ENCODE measurements at regions not wholly inside any gene's neighbourhood (a gene's known extent, or its start where the extent isn't known, plus 50 kb on each side); places are given as distances from the start of the nearest gene placed in this dataset.

- TF ChIP-seq CTCF (IDR thresholded peaks at IDR 0.05; ENCODE audit: partially characterized antibody, unreplicated experiment) = no peak
- Mint-ChIP-seq H3K27me3 (ENCODE audit: unreplicated experiment) (peaks cover 4% of the 10 kb centered on the region), H3K4me1 (ENCODE audit: low read depth, unreplicated experiment) (peaks cover 5% of the 10 kb centered on the region), H3K36me3 (ENCODE audit: unreplicated experiment) (peaks cover 16% of the 10 kb centered on the region), H3K4me3 (ENCODE audit: unreplicated experiment) (no peak overlapping the region), H3K27ac (ENCODE audit: unreplicated experiment) (no peak overlapping the region), H3K9me3 (ENCODE audit: unreplicated experiment) (peaks cover 10% of the 10 kb centered on the region)
- DNase-seq = no peak
Observed at GRCh38 chr16:8286348-8286747, 304.0 kb downstream of the TMEM114 start.

DNA sequence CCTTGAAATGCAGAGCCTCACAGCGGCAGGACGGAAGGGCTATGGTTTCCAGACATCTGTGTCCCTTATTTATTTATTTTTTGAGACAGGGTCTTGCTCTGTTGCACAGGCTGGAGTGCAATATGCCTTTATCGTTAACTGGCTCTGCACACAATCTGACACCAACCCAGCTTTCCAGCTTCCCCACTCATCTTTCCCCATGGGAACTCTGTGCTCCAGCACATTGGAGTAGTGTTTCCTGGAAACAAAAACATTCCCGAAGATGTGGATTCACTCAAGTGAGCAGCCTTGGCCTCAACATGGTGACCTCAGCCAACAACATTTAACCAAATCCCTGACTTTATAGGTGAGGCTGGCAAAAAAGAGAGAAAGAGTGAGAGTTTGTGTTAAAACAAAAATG, 307.1 kb downstream of the TMEM114 start:
- no peak for DNase-seq
- Mint-ChIP-seq H3K9me3 (ENCODE audit: unreplicated experiment) (peaks cover 8% of the 10 kb centered on the region), H3K4me1 (ENCODE audit: low read depth, unreplicated experiment) (peaks cover 5% of the 10 kb centered on the region), H3K27ac (ENCODE audit: unreplicated experiment) (no peak overlapping the region), H3K4me3 (ENCODE audit: unreplicated experiment) (no peak overlapping the region), H3K36me3 (ENCODE audit: unreplicated experiment) (peaks cover 16% of the 10 kb centered on the region), H3K27me3 (ENCODE audit: unreplicated experiment) (peaks cover 4% of the 10 kb centered on the region)
- no peak for TF ChIP-seq CTCF (IDR thresholded peaks at IDR 0.05; ENCODE audit: partially characterized antibody, unreplicated experiment)

DNA sequence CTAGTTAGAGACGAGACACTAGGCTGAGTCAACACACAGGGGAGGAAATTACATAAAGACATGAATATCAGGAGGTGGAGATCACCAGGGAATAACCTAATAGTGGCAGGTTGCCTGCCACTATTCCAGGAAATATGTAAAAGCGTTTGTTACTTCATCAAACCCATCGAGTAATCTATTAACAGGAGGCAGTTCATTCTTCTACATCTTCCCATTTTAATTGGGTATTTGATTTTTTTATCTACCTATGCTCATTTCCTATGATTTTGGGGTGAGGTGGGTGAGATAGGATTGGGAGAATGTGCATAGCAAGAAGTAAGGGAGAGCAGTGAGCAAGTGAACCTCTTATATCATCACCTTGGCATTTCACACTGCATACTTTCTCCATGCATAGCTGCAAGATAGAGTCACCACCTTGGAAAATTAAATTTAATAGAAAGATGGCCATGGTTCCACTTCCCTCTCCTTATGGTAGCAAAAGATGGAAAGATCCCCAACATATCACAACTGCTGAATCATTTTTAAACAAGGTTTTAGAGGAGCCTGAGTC, 312.2 kb downstream of the TMEM114 start:
- peaks cover 3% of the 10 kb centered on the region for H3K4me1 Mint-ChIP-seq (ENCODE audit: low read depth, unreplicated experiment)
- peaks cover 3% of the 10 kb centered on the region for H3K9me3 Mint-ChIP-seq (ENCODE audit: unreplicated experiment)
- H3K36me3 Mint-ChIP-seq (ENCODE audit: unreplicated experiment) = peaks cover 4% of the 10 kb centered on the region
- no peak overlapping the region for H3K27ac Mint-ChIP-seq (ENCODE audit: unreplicated experiment)
- no peak for DNase-seq
- TF ChIP-seq CTCF (IDR thresholded peaks at IDR 0.05; ENCODE audit: partially characterized antibody, unreplicated experiment) = no peak
- H3K27me3 Mint-ChIP-seq (ENCODE audit: unreplicated experiment) = peaks cover 2% of the 10 kb centered on the region
- H3K4me3 Mint-ChIP-seq (ENCODE audit: unreplicated experiment) = no peak overlapping the region

- peaks cover 4% of the 10 kb centered on the region for H3K36me3 Mint-ChIP-seq (ENCODE audit: unreplicated experiment)
- no peak for DNase-seq
- no peak overlapping the region for H3K27ac Mint-ChIP-seq (ENCODE audit: unreplicated experiment)
- H3K4me3 Mint-ChIP-seq (ENCODE audit: unreplicated experiment) = no peak overlapping the region
- peaks cover 6% of the 10 kb centered on the region for H3K9me3 Mint-ChIP-seq (ENCODE audit: unreplicated experiment)
- no peak for TF ChIP-seq CTCF (IDR thresholded peaks at IDR 0.05; ENCODE audit: partially characterized antibody, unreplicated experiment)
- H3K27me3 Mint-ChIP-seq (ENCODE audit: unreplicated experiment) = peaks cover 2% of the 10 kb centered on the region
- no peaks in the 10 kb centered on the region for H3K4me1 Mint-ChIP-seq (ENCODE audit: low read depth, unreplicated experiment)
Observed at GRCh38 chr16:8271344-8271743, 319.0 kb downstream of the TMEM114 start.

GRCh38 chr16:8262299-8262698, 328.0 kb downstream of the TMEM114 start:
- H3K4me3 Mint-ChIP-seq (ENCODE audit: unreplicated experiment) = no peak overlapping the region
- H3K27ac Mint-ChIP-seq (ENCODE audit: unreplicated experiment) = no peak overlapping the region
- peaks cover 8% of the 10 kb centered on the region for H3K9me3 Mint-ChIP-seq (ENCODE audit: unreplicated experiment)
- no peak for TF ChIP-seq CTCF (IDR thresholded peaks at IDR 0.05; ENCODE audit: partially characterized antibody, unreplicated experiment)
- H3K36me3 Mint-ChIP-seq (ENCODE audit: unreplicated experiment) = no peaks in the 10 kb centered on the region
- DNase-seq = no peak
- H3K27me3 Mint-ChIP-seq (ENCODE audit: unreplicated experiment) = no peaks in the 10 kb centered on the region
- no peaks in the 10 kb centered on the region for H3K4me1 Mint-ChIP-seq (ENCODE audit: low read depth, unreplicated experiment)

All from glutamatergic neuron (in vitro differentiated cells).